VCaP (cell line): ENCODE measurements at regions not wholly inside any gene's neighbourhood (a gene's known extent, or its start where the extent isn't known, plus 50 kb on each side); places are given as distances from the start of the nearest gene placed in this dataset.

Source experiments
- H3K27ac ChIP-seq: fragments of 450-650 bp; 2 replicates; pipeline ENCODE4 v1.5.1; 2017
- TF ChIP-seq, protein P1 (sequence below): fragments of 450-650 bp; conservative IDR thresholded peaks from 2 replicates; pipeline ENCODE4 v1.5.1; 2017; ENCODE audit warnings: mild to moderate bottlenecking, moderate library complexity

DNA sequence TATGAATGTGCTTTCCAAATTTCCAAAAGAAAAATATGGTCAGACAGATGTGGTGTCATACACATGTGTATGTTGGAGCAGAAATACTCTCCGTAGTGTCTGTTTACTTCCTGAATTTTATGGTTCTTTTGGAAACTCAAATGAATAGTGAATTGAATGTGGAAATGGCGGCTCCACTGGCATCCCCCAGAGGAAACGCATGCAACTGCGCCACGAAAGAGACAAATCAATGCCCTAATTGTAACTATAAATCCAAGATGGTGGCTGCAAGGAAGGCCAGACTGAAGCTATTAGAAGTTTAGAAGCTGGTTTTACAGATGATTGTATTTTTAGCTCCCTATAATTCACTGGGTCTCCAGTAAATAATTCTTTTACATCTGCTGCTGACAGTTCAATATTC is 246.7 kb downstream of the FGFR2 start:
- TF ChIP-seq, protein P1, sequence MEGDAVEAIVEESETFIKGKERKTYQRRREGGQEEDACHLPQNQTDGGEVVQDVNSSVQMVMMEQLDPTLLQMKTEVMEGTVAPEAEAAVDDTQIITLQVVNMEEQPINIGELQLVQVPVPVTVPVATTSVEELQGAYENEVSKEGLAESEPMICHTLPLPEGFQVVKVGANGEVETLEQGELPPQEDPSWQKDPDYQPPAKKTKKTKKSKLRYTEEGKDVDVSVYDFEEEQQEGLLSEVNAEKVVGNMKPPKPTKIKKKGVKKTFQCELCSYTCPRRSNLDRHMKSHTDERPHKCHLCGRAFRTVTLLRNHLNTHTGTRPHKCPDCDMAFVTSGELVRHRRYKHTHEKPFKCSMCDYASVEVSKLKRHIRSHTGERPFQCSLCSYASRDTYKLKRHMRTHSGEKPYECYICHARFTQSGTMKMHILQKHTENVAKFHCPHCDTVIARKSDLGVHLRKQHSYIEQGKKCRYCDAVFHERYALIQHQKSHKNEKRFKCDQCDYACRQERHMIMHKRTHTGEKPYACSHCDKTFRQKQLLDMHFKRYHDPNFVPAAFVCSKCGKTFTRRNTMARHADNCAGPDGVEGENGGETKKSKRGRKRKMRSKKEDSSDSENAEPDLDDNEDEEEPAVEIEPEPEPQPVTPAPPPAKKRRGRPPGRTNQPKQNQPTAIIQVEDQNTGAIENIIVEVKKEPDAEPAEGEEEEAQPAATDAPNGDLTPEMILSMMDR: no peak
- no peak overlapping the region for H3K27ac ChIP-seq

DNA sequence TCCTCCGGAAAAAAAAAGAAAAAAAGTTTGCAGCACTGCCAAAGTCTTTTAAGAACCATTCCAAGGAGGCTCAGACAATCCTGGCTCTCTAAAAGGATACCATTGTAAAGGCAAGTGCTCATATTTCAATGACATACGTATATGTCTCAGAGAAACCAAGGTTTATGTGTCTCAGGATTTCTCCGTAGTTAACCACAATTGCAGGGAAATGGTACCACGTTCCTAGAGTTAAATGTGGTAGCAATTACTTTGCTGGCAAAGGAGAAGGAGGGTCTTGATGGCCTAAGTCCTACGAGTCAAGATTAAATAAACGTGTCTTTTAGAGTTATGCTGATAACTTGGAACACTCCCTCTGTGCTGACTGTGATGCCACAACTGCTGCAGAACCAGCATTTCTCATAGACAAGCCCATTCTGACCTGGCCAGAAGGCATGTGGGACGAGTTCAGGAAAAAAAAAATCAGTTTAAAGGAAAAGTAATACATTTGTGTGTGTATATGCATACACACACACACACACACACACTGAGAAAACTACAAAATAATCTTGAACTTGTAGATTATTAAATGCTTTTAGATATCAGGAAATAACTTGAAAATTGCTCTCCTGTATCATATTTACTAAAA is 245.9 kb downstream of the FGFR2 start:
- H3K27ac ChIP-seq: no peak overlapping the region
- TF ChIP-seq, protein P1: no peak

DNA sequence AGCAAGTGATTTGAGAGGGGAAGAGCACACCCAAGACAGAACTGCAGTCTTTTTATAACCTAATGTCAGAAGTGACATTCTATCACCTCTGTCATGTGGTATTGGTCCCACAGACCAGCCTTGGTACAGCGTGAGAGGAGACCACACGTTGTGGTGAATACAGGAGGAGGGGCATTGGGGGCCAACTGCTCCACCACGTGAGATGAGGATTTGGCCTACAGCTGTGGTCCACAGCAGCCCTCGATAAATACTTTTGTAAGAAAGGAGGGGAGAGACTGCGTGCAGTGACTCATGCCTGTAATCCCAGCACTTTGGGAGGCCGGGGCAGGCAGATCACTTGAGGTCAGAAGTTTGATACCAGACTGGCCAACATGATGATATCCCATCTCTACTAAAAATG is 243.1 kb downstream of the FGFR2 start:
- TF ChIP-seq, protein P1: no peak
- no peak overlapping the region for H3K27ac ChIP-seq

DNA sequence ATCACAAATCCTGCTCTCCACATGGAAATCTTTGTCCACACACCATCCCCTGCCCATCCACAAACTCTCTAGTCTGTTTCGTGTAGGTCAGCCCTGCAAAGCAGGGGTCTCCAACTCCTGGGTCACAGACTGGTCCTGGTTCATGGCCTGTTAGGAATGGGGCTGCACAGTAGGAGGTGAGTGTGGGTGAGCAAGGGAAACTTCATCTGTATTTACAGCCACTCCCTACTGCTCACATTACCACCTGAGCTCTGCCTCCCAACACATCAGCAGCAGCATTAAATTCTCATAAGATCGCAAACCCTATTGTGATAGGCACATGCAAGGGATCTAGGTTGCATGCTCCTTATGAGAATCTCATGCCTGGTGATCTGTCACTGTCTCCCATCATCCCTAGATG is 242.1 kb downstream of the FGFR2 start:
- no peak overlapping the region for H3K27ac ChIP-seq
- TF ChIP-seq, protein P1: no peak

DNA sequence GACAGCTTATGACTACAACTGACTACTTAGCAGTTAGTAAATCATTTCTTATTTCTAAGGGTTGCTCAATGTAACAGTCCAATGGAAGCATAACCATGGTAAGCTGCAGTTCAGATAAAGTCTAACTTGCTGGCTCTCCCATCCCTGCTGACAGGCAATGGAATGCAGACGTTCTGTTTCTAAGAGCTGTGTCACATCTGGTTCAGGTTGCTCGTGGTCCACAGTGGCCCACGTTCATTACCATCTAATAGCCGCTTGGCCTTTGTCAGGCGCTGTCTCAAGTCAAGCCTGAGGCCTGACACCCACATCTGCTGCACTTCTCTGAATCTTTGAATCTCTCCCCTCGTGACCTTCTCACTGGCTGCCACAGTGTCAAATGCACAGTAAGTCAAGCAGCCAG is 240.8 kb downstream of the FGFR2 start:
- TF ChIP-seq, protein P1: no peak
- H3K27ac ChIP-seq: no peak overlapping the region

DNA sequence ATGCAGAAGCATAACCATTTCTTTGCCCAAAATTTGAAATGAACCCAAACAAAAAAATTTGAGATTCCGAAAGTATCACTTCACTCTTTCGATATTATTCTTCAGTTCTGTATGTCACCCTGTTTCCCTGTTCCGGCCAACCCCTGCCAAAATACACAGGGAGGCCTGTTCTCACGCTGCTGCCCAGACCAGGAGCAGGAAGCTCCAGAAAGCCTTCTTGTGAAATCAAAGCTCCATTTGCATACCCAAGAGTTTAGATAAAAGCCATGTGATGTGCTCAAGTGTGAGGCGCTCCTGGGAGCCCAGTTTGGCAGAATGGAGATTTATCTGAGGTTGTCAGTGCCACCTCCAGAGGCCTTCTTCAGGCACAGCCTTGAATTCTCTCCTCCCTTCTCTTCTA is 236.2 kb downstream of the FGFR2 start:
- TF ChIP-seq, protein P1: no peak
- no peak overlapping the region for H3K27ac ChIP-seq

DNA sequence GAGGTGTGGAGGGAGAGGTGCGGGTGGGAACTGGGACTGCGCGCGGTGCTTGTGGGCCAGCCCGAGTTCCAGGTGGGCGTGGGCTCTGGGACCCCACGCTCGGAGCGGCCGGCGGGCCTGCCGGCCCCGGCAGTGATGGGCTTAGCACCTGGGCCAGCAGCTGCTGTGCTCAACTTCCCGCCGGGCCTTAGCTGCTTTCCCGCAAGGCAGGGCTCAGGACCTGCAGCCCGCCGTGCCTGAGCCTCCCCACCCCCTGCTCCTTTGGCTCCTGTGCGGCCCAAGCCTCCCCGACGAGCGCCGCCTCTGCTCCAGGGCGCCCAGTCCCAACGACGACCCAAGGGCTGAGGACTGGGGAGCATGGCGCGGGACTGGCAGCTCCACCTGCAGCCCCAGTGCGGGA is 232.7 kb downstream of the FGFR2 start:
- H3K27ac ChIP-seq: no peak overlapping the region
- TF ChIP-seq, protein P1: no peak
